IPS-18a (cell line): ENCODE measurements at regions not wholly inside any gene's neighbourhood (a gene's known extent, or its start where the extent isn't known, plus 50 kb on each side); places are given as distances from the start of the nearest gene placed in this dataset.

Experiments
- H3K27ac ChIP-seq: one replicate; pipeline ENCODE4 v1.5.1; 2013; ENCODE audit warnings: low read length
- H3K27me3 ChIP-seq: one replicate; pipeline ENCODE4 v1.6.1; 2013; ENCODE audit warnings: mild to moderate bottlenecking, low read length; ENCODE audit not compliant: control insufficient read depth, insufficient read depth
- H3K36me3 ChIP-seq: one replicate; pipeline ENCODE4 v1.6.1; 2013; ENCODE audit warnings: low read depth, low read length; ENCODE audit not compliant: control insufficient read depth
- H3K4me1 ChIP-seq: one replicate; pipeline ENCODE4 v1.6.1; 2013; ENCODE audit warnings: low read depth, low read length; ENCODE audit not compliant: control insufficient read depth
- H3K4me3 ChIP-seq: one replicate; pipeline ENCODE4 v1.5.1; 2013; ENCODE audit warnings: low read length
- H3K9ac ChIP-seq: one replicate; pipeline ENCODE4 v1.6.1; 2013; ENCODE audit warnings: mild to moderate bottlenecking, low read length, moderate library complexity
- H3K9me3 ChIP-seq: one replicate; pipeline ENCODE4 v1.6.1; 2013; ENCODE audit warnings: low read depth, low read length; ENCODE audit not compliant: control insufficient read depth

- no peaks in the 10 kb centered on the region for H3K27me3 ChIP-seq
- no peak overlapping the region for H3K27ac ChIP-seq
- no peaks in the 10 kb centered on the region for H3K36me3 ChIP-seq
- no peak overlapping the region for H3K9ac ChIP-seq
- H3K9me3 ChIP-seq, result no peaks in the 10 kb centered on the region
- H3K4me3 ChIP-seq, result no peak overlapping the region
- H3K4me1 ChIP-seq, result peaks cover 16% of the 10 kb centered on the region
Measured at GRCh38 chr10:33809732-33810131, 475.3 kb upstream of the NRP1 start.

GRCh38 chr10:33808475-33808874 is 474.0 kb upstream of the NRP1 start:
- Histone ChIP-seq H3K9me3 (no peaks in the 10 kb centered on the region), H3K9ac (no peak overlapping the region), H3K4me3 (no peak overlapping the region), H3K36me3 (no peaks in the 10 kb centered on the region), H3K27ac (no peak overlapping the region), H3K27me3 (no peaks in the 10 kb centered on the region), H3K4me1 (peaks cover 16% of the 10 kb centered on the region)

GRCh38 chr10:33807531-33808359 is 473.3 kb upstream of the NRP1 start:
- Histone ChIP-seq H3K9ac (no peak overlapping the region), H3K9me3 (no peaks in the 10 kb centered on the region), H3K36me3 (no peaks in the 10 kb centered on the region), H3K4me3 (no peak overlapping the region), H3K27me3 (no peaks in the 10 kb centered on the region), H3K4me1 (peaks cover 16% of the 10 kb centered on the region), H3K27ac (no peak overlapping the region)

- Histone ChIP-seq H3K4me3 (no peak overlapping the region), H3K36me3 (no peaks in the 10 kb centered on the region), H3K9ac (no peak overlapping the region), H3K4me1 (peaks cover 16% of the 10 kb centered on the region), H3K27ac (no peak overlapping the region), H3K9me3 (no peaks in the 10 kb centered on the region), H3K27me3 (no peaks in the 10 kb centered on the region)
Measured at GRCh38 chr10:33805831-33806230, 471.4 kb upstream of the NRP1 start.

GRCh38 chr10:33804584-33804983 is 470.1 kb upstream of the NRP1 start:
- Histone ChIP-seq H3K36me3 (no peaks in the 10 kb centered on the region), H3K27me3 (no peaks in the 10 kb centered on the region), H3K9me3 (no peaks in the 10 kb centered on the region), H3K4me1 (peaks cover 17% of the 10 kb centered on the region), H3K4me3 (no peak overlapping the region), H3K9ac (no peak overlapping the region), H3K27ac (no peak overlapping the region)

GRCh38 chr10:33803248-33803647 is 468.8 kb upstream of the NRP1 start:
- Histone ChIP-seq H3K9me3 (no peaks in the 10 kb centered on the region), H3K4me3 (no peak overlapping the region), H3K4me1 (peaks cover 23% of the 10 kb centered on the region), H3K27ac (no peak overlapping the region), H3K27me3 (no peaks in the 10 kb centered on the region), H3K36me3 (no peaks in the 10 kb centered on the region), H3K9ac (no peak overlapping the region)

GRCh38 chr10:33802566-33802965 is 468.1 kb upstream of the NRP1 start:
- Histone ChIP-seq H3K27ac (no peak overlapping the region), H3K4me3 (no peak overlapping the region), H3K36me3 (no peaks in the 10 kb centered on the region), H3K9me3 (no peaks in the 10 kb centered on the region), H3K27me3 (no peaks in the 10 kb centered on the region), H3K4me1 (peaks cover 17% of the 10 kb centered on the region), H3K9ac (no peak overlapping the region)

- H3K27ac ChIP-seq, result no peak overlapping the region
- H3K9me3 ChIP-seq, result no peaks in the 10 kb centered on the region
- peaks cover 10% of the 10 kb centered on the region for H3K4me1 ChIP-seq
- no peaks in the 10 kb centered on the region for H3K27me3 ChIP-seq
- H3K9ac ChIP-seq, result no peak overlapping the region
- no peaks in the 10 kb centered on the region for H3K36me3 ChIP-seq
- H3K4me3 ChIP-seq, result no peak overlapping the region
Measured at GRCh38 chr10:33801705-33802104, 467.2 kb upstream of the NRP1 start.

- no peak overlapping the region for H3K9ac ChIP-seq
- no peaks in the 10 kb centered on the region for H3K36me3 ChIP-seq
- H3K9me3 ChIP-seq, result no peaks in the 10 kb centered on the region
- H3K27ac ChIP-seq, result no peak overlapping the region
- H3K27me3 ChIP-seq, result no peaks in the 10 kb centered on the region
- H3K4me3 ChIP-seq, result no peak overlapping the region
- H3K4me1 ChIP-seq, result peaks cover 10% of the 10 kb centered on the region
Measured at GRCh38 chr10:33800986-33801385, 466.5 kb upstream of the NRP1 start.

GRCh38 chr10:33800545-33800944 is 466.1 kb upstream of the NRP1 start:
- Histone ChIP-seq H3K27ac (no peak overlapping the region), H3K4me1 (peaks cover 10% of the 10 kb centered on the region), H3K4me3 (no peak overlapping the region), H3K9ac (no peak overlapping the region), H3K27me3 (no peaks in the 10 kb centered on the region), H3K36me3 (no peaks in the 10 kb centered on the region), H3K9me3 (no peaks in the 10 kb centered on the region)

GRCh38 chr10:33799944-33800323 is 465.5 kb upstream of the NRP1 start:
- H3K9me3 ChIP-seq, result no peaks in the 10 kb centered on the region
- no peak overlapping the region for H3K27ac ChIP-seq
- H3K4me3 ChIP-seq, result no peak overlapping the region
- H3K4me1 ChIP-seq, result peaks cover 10% of the 10 kb centered on the region
- H3K9ac ChIP-seq, result no peak overlapping the region
- no peaks in the 10 kb centered on the region for H3K27me3 ChIP-seq
- no peaks in the 10 kb centered on the region for H3K36me3 ChIP-seq

- Histone ChIP-seq H3K27me3 (no peaks in the 10 kb centered on the region), H3K4me1 (peaks cover 10% of the 10 kb centered on the region), H3K9ac (no peak overlapping the region), H3K4me3 (no peak overlapping the region), H3K27ac (no peak overlapping the region), H3K36me3 (no peaks in the 10 kb centered on the region), H3K9me3 (no peaks in the 10 kb centered on the region)
Measured at GRCh38 chr10:33799281-33799943, 464.9 kb upstream of the NRP1 start.
